ENCODE measurements at regions not wholly inside any gene's neighbourhood (a gene's known extent, or its start where the extent isn't known, plus 50 kb on each side); places are given as distances from the start of the nearest gene placed in this dataset.

GRCh38 chr4:19888587-19888986, 363.1 kb upstream of the SLIT2 start:
- DNase-seq (ENCODE audit: low spot score) = no peak

GRCh38 chr4:19883841-19884240, 367.9 kb upstream of the SLIT2 start:
- DNase-seq (ENCODE audit: low spot score) = no peak

DNA sequence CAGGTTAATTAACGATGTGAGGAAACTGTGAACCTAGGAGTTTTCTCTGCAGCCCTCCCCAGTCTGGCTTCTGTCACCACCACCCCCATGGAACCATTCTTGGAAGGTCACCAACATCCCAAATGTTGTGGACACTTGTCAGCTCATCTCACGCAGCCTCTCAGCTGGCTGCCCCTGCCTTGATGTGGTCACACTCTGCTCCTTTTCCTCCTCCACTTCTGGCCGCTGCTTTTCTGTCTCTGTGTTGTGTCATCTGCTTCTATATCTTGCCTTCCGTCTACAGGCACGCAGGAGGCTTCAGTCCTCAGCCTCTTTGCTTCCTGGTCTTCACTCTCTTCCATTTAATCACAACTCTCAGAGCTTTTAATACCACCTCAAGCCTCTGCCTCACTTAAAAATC, 371.5 kb upstream of the SLIT2 start:
- no peak for DNase-seq (ENCODE audit: low spot score)

DNA sequence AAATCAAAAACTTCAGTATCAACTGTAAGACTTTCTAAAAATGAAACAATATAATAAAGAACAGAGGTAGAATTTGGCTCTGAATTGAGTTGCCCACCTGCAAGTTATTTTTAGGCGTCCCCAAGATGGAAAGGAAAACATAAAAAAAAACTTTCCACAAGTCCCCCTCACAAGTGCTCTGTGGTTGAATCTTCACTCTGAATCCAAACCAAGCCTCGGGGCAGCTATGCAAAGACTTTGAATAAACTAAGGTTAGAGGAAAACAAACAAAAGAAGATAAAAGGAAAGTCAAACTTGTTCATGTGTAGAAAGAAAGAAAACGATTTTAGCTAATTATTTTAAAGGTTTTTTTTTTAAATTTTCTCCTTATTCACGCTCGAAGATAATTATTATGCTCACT, 372.4 kb upstream of the SLIT2 start:
- DNase-seq (ENCODE audit: low spot score) = no peak

GRCh38 chr4:19857991-19858390, 393.7 kb upstream of the SLIT2 start:
- no peak for DNase-seq (ENCODE audit: low spot score)

DNA sequence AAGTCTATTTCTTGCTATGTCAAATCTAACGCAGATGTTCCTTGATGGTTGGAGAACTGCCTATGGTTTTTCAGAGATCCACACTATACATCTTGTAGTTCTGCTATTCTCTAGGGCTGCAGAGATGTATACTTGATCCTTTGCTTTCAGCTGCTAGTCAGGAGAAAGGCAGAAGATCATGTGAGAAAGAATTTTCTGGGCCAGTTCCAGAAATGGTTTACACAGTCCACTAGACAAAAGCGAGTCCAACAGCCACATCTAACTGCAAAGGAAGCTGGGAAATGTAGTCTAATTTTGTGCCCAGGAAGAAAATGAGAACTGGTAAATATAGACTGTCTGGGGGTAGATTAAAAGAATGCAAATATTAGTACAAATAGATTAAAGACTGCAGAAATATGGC, 394.3 kb upstream of the SLIT2 start:
- no peak for DNase-seq (ENCODE audit: low spot score)

- no peak for DNase-seq (ENCODE audit: low spot score)
These were observed 400.8 kb upstream of the SLIT2 start for GRCh38 chr4:19850909-19851308.

DNA sequence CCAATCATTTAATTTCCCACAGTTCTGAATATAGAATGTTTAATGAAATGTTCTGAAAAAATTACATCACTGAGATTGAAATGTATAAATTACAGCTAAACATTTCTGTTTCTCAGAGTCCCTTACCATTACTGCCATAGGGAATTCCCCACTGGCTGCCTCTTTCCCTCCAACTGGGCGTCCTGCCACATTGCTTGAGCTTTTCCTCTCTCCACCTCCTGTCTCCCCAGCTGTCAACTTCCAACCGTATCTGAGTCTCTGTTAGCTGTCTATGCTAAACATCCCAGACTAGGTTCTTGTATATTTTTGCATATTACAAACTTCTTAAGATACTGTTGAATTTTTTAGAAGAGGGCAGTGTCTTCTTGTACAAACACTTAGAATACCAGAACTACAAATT, 407.3 kb upstream of the SLIT2 start:
- no peak for DNase-seq (ENCODE audit: low spot score)

GRCh38 chr4:19842471-19842870, 409.2 kb upstream of the SLIT2 start:
- no peak for DNase-seq (ENCODE audit: low spot score)

GRCh38 chr4:19838858-19839257, 412.8 kb upstream of the SLIT2 start:
- DNase-seq (ENCODE audit: low spot score) = no peak

DNA sequence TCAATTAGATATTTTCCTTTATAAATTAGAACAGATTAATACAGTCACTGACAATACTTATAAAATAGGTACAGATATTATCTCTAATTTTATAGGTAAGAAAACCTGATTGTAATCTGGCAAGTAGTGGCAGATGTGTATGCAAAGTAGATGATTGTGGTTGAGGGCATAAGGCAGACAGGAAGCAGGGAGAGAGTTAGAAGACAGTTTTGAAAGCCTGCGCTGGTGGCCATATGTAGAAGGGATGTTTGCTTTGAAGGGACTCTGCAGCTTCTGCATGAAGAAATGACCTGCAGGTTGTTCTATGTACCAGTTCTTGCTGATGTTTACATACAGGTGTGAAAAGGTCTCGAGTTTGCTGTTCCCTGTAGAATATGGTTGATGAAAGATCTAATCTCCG, 416.3 kb upstream of the SLIT2 start:
- DNase-seq (ENCODE audit: low spot score) = no peak

DNA sequence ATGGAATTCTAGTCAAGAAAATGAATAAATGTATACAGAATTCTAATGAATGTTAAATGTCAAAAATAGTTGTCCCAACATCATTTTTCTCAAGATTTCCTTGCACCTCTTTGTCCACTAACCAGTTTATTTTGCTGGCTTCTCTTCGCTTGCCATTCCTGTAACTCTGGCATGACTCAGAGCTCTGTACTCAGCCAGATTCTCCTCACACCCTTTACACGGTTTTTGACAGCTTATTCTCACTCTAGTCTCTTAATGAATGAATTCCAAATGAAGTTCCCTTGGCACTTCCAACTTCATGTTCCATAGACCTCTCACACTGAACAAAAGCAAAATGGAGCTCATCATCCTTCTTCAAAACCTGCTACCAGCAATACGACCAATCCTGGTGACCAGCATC, 419.3 kb upstream of the SLIT2 start:
- no peak for DNase-seq (ENCODE audit: low spot score)

- no peak for DNase-seq (ENCODE audit: low spot score)
These were observed 419.9 kb upstream of the SLIT2 start for GRCh38 chr4:19831644-19832285.

GRCh38 chr4:19829101-19829500, 422.6 kb upstream of the SLIT2 start:
- DNase-seq (ENCODE audit: low spot score) = no peak

- no peak for DNase-seq (ENCODE audit: low spot score)
These were observed 427.9 kb upstream of the SLIT2 start for GRCh38 chr4:19823781-19824180.

- no peak for DNase-seq (ENCODE audit: low spot score)
These were observed 432.0 kb upstream of the SLIT2 start for GRCh38 chr4:19819737-19820136.

DNA sequence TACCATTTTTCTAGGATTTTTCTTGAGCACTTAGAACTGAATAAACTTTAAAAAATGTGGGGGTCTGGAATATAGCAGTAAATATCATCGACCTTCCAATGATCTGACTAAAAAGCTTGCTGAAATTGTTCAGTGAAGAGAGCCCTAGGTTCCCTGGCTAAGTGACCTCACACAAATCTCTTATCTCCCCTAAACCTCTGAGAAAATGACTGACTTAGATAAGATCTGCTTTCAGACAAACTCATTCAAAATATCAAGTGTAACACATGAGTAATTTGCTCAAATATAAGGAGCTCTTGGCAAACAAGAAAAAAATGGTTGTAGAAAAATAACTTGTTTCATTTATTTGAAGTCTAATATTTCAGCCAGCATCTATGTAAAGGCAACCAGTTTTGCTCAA, 441.7 kb upstream of the SLIT2 start:
- DNase-seq (ENCODE audit: low spot score) = no peak

GRCh38 chr4:19807505-19807904, 444.2 kb upstream of the SLIT2 start:
- DNase-seq (ENCODE audit: low spot score) = no peak

DNA sequence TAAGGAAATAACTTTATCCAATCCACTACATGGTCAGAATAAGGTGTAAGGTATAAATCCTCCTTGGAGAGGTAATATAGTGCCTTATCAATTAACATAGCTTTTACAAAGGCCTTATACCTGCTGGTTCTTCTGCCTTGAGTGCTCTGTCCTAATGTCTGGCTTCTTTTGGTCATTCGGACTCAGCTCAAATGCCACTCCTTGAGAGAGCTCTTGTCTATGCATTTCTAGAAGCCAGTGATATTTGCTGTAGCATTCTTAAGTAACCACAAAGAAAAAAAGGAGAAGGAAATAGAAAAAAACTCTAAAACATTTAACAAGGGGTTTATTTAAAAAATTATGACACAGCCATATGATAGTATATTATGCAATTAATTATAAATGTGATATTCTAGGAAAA, 444.8 kb upstream of the SLIT2 start:
- no peak for DNase-seq (ENCODE audit: low spot score)

DNA sequence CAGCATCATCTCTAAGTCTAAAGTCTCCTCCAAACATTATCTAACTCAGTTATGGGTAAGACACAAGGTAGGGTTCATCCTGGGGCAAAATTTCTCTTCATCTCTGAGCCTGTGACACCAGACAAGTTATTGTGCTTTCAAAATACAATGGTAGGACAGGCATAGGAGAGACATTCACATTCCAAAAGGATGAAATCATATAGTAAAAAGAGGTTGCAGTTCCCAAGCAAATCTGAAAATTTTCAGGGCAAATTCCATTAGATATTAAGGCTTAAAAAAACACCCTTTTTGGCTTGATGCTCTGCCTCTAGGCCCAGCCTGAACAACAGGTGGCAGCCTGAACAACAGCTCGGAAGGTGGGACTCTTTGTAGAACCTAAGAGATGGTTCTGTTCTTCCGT, 448.3 kb upstream of the SLIT2 start:
- DNase-seq (ENCODE audit: low spot score) = no peak

GRCh38 chr4:19793831-19794230, 457.9 kb upstream of the SLIT2 start:
- no peak for DNase-seq (ENCODE audit: low spot score)

- DNase-seq (ENCODE audit: low spot score) = no peak
These were observed 460.1 kb upstream of the SLIT2 start for GRCh38 chr4:19791422-19792123.

- DNase-seq (ENCODE audit: low spot score) = no peak
These were observed 465.1 kb upstream of the SLIT2 start for GRCh38 chr4:19786616-19787015.

DNA sequence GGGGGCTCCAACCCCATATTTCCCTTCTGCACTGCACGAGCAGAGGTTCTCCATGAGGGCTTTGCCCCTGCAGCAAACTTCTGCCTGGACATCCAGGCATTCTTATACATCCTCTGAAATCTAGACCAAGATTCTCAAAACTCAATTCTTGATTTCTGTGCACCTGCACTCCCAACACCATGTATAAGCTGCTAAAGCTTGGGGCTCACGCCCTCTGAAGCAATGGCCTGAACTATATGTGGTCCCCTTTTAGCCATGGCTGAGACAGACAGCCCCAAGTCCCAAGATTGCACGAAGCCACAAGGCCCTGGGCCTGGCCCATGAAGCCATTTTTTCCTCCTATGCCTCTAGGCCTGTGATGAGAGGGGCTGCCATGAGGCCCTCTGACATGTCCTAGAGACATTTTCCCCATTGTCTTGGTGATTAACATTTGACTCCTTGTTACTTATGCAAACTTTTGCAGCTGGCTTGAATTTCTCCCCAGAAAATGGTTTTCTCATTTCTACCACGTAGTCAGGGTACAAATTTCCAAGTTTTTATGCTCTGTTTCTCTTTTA, 468.0 kb upstream of the SLIT2 start:
- DNase-seq (ENCODE audit: low spot score) = no peak

Data from HuH-7.5 (cell line).